Calu3 (cell line): ENCODE measurements at regions not wholly inside any gene's neighbourhood (a gene's known extent, or its start where the extent isn't known, plus 50 kb on each side); places are given as distances from the start of the nearest gene placed in this dataset.

Experiments
- BruUV-seq: library from RNA; stranded (reverse); fragments of 400-500 nt; replicated peaks from 2 replicates; lab custom pipeline; 2021; lab: Mats Ljungman, UMichigan
- CTCF ChIA-PET: fragments of 300-600 bp; sonication (Branson Sonifier 250); formaldehyde crosslinking; loops from one replicate; lab custom pipeline; 2022; ENCODE audit warnings: antibody characterized with exemption; lab: Charles Lee
- DNase-seq: peaks from one replicate; pipeline ENCODE4 v3.0.0; 2022
- H3K27ac Mint-ChIP-seq: one replicate; pipeline ENCODE4 v1.8.0; 2022; ENCODE audit warnings: mixed read lengths; ENCODE audit not compliant: unreplicated experiment
- H3K27me3 Mint-ChIP-seq: one replicate; pipeline ENCODE4 v1.8.0; 2022; ENCODE audit warnings: mixed read lengths; ENCODE audit not compliant: unreplicated experiment
- H3K36me3 Mint-ChIP-seq: one replicate; pipeline ENCODE4 v1.8.0; 2022; ENCODE audit warnings: mild to moderate bottlenecking, moderate library complexity, mixed read lengths; ENCODE audit not compliant: insufficient read depth, unreplicated experiment
- H3K4me1 Mint-ChIP-seq: one replicate; pipeline ENCODE4 v1.8.0; 2022; ENCODE audit warnings: mild to moderate bottlenecking, low read depth, mixed read lengths; ENCODE audit not compliant: unreplicated experiment
- H3K4me3 Mint-ChIP-seq: one replicate; pipeline ENCODE4 v1.8.0; 2022; ENCODE audit warnings: mild to moderate bottlenecking, low read depth, moderate library complexity, mixed read lengths; ENCODE audit not compliant: unreplicated experiment
- H3K9me3 Mint-ChIP-seq: one replicate; pipeline ENCODE4 v1.8.0; 2022; ENCODE audit warnings: low read depth, mixed read lengths; ENCODE audit not compliant: unreplicated experiment
- intact Hi-C: fragments of 100-400 bp; cut with micrococcal nuclease; formaldehyde crosslinking; loops from one replicate; pipeline ENCODE4 v1.10.0; 2022; ENCODE audit not compliant: unreplicated experiment
- TF ChIP-seq, protein P1 (sequence below): fragments of 200-600 bp; IDR thresholded peaks from one replicate; pipeline ENCODE4 v1.8.0; 2022; ENCODE audit warnings: antibody characterized with exemption; ENCODE audit not compliant: unreplicated experiment

DNA sequence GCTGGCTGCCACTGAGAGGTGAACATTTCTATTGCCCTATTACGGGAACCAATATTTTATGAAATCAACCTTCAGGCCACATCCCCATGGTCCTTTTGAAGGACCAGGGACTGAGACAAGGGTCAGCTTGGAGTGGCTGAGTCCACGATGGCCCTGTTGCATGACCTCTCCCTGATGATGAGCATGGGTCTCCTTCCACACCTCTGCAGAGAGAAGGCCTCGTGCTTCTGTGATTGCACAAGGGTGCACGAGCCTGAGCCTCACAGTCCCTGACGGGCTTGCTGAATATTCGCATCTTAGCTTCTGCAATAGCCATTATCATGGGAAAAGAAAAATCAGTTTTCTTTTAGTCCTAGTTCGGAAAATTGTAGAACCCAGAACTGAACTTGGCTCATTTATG, 255.0 kb upstream of the IRX2 start:
- Mint-ChIP-seq H3K27ac (no peak overlapping the region), H3K9me3 (peaks cover 17% of the 10 kb centered on the region), H3K27me3 (no peaks in the 10 kb centered on the region), H3K4me1 (no peaks in the 10 kb centered on the region), H3K36me3 (no peaks in the 10 kb centered on the region), H3K4me3 (no peak overlapping the region)
- no peak for DNase-seq
- intact Hi-C loops: no loop called here
- no TSS peak for BruUV-seq
- CTCF ChIA-PET: no interaction called here
- TF ChIP-seq, protein P1, sequence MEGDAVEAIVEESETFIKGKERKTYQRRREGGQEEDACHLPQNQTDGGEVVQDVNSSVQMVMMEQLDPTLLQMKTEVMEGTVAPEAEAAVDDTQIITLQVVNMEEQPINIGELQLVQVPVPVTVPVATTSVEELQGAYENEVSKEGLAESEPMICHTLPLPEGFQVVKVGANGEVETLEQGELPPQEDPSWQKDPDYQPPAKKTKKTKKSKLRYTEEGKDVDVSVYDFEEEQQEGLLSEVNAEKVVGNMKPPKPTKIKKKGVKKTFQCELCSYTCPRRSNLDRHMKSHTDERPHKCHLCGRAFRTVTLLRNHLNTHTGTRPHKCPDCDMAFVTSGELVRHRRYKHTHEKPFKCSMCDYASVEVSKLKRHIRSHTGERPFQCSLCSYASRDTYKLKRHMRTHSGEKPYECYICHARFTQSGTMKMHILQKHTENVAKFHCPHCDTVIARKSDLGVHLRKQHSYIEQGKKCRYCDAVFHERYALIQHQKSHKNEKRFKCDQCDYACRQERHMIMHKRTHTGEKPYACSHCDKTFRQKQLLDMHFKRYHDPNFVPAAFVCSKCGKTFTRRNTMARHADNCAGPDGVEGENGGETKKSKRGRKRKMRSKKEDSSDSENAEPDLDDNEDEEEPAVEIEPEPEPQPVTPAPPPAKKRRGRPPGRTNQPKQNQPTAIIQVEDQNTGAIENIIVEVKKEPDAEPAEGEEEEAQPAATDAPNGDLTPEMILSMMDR: no peak

DNA sequence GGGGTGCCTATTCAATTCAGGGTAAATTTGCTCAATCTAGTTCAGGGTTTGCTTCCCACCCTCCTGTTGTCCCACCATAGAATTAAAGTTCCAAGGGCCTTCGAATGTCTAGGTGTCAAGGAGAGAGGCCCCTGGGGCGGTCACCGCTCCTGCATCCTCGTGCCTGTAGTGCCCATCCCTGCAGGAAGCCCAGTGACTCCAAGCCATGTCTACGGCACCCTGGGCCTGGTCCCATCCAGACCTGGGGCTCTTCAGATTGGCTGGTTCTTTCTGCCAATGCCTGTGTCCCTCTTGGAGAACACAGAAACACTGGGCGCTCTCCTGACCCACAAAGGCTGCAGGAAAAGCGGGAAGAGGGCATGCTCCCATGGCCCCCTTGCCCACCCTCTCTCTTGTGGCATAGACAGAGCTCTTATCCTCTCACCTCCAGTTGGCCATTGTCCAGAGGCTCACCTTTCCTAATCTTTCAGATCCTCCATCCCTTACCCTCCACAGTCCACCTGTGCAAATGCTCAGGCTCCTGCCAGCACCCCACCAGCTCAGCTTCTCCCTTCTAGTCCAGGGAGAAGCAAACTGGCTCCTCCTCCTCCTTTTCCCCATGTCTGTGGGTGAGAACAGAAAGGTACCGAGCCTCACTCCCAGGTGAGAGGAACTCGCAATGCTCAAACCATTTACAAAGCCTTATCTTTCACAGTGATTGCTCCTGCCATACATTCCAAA, 253.0 kb upstream of the IRX2 start:
- H3K9me3 Mint-ChIP-seq: peaks cover 16% of the 10 kb centered on the region
- no peak for DNase-seq
- H3K27me3 Mint-ChIP-seq: no peaks in the 10 kb centered on the region
- TF ChIP-seq, protein P1: no peak
- no peak overlapping the region for H3K4me3 Mint-ChIP-seq
- no peaks in the 10 kb centered on the region for H3K4me1 Mint-ChIP-seq
- no peak overlapping the region for H3K27ac Mint-ChIP-seq
- intact Hi-C loops: no loop called here
- CTCF ChIA-PET: no interaction called here
- no peaks in the 10 kb centered on the region for H3K36me3 Mint-ChIP-seq
- BruUV-seq: no TSS peak

DNA sequence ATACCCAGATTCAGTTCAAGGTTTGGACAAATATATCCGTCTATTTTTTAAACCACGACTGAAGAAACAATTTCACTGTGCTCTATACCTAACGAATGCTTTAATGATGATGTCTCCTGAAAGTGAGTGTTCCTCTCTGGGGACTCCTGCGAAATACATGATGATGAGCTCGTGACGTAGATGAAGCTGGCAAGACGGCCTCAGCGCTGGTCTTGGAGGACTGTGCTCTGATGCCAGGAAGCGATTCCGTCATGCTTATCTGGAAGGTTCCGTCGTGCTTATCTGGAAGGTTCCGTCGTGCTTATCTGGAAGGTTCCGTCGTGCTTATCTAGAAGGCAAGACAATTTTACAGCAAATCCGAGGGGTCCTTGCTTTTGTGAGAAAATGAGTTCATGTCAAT, 250.8 kb upstream of the IRX2 start:
- DNase-seq: no peak
- CTCF ChIA-PET: no interaction called here
- H3K27me3 Mint-ChIP-seq: no peaks in the 10 kb centered on the region
- intact Hi-C loops: no loop called here
- no peak overlapping the region for H3K27ac Mint-ChIP-seq
- H3K4me1 Mint-ChIP-seq: no peaks in the 10 kb centered on the region
- no peak overlapping the region for H3K4me3 Mint-ChIP-seq
- no peaks in the 10 kb centered on the region for H3K36me3 Mint-ChIP-seq
- H3K9me3 Mint-ChIP-seq: peaks cover 21% of the 10 kb centered on the region
- no TSS peak for BruUV-seq
- TF ChIP-seq, protein P1: no peak

DNA sequence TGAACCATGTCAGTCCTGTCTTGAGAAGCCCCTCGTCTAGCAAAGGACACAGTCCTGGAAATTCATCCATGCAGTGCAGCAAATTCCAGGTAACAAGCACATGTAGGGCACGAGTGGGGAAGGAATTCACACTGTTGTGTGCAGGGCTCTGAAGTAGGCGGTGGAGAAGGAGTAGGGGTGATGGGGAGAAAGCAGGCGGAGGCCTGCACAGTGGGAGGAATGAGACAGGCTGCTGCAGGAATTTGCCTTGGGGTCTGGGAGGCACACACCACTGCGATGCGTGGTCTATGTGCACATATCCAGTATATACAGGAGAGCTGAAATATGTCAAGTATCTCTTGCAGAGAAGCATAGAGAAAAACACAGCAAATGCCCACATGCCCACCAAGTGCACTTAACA, 249.2 kb upstream of the IRX2 start:
- H3K27me3 Mint-ChIP-seq: no peaks in the 10 kb centered on the region
- no TSS peak for BruUV-seq
- no peak overlapping the region for H3K4me3 Mint-ChIP-seq
- no peak overlapping the region for H3K27ac Mint-ChIP-seq
- intact Hi-C loops: no loop called here
- H3K4me1 Mint-ChIP-seq: no peaks in the 10 kb centered on the region
- CTCF ChIA-PET: no interaction called here
- TF ChIP-seq, protein P1: no peak
- H3K36me3 Mint-ChIP-seq: no peaks in the 10 kb centered on the region
- no peak for DNase-seq
- peaks cover 23% of the 10 kb centered on the region for H3K9me3 Mint-ChIP-seq
